IMR-90 (cell line): ENCODE measurements at regions not wholly inside any gene's neighbourhood (a gene's known extent, or its start where the extent isn't known, plus 50 kb on each side); places are given as distances from the start of the nearest gene placed in this dataset.

Source experiments
- ATAC-seq: fragments of 200-7000 bp; cut with Tn5 transposase; 2 replicates; pipeline ENCODE4 v1.9.1; 2020; ENCODE audit warnings: low read depth, mild to moderate bottlenecking, moderate library complexity
- BruUV-seq: library from RNA; stranded (reverse); fragments of 400-500 nt; replicated peaks from 2 replicates; lab custom pipeline; 2021; lab: Mats Ljungman, UMichigan
- CTCF ChIA-PET: fragments of 300-600 bp; formaldehyde crosslinking; extraction: SDS; loops from one replicate; lab custom pipeline; 2021; ENCODE audit warnings: antibody characterized with exemption; lab: Yijun Ruan, JAX
- POLR2A ChIA-PET: fragments of 300-600 bp; sonication (Branson Sonifier 250); formaldehyde crosslinking; loops from one replicate; lab custom pipeline; 2022; ENCODE audit warnings: antibody characterized with exemption; ENCODE audit not compliant: unreplicated experiment; lab: Charles Lee
- DNase-seq: peaks from one replicate; pipeline ENCODE4 v3.0.0; 2013
- H2AFZ ChIP-seq: replicated peaks from 2 replicates; pipeline ENCODE3; 2013; ENCODE audit warnings: low read length, mild to moderate bottlenecking; ENCODE audit not compliant: poor library complexity
- H2AK5ac ChIP-seq: 2 replicates; pipeline ENCODE4 v1.6.1; 2013; ENCODE audit warnings: low read depth, low read length, inconsistent platforms
- H2AK9ac ChIP-seq: replicated peaks from 2 replicates; pipeline ENCODE3; 2013; ENCODE audit warnings: mild to moderate bottlenecking, low read depth, low read length, moderate library complexity; ENCODE audit not compliant: poor library complexity
- H2BK120ac ChIP-seq: 2 replicates; pipeline ENCODE4 v1.6.1; 2013; ENCODE audit warnings: low read depth, low read length, inconsistent platforms
- H2BK15ac ChIP-seq: 3 replicates; pipeline ENCODE4 v1.6.1; 2013; ENCODE audit warnings: low read depth, low read length, inconsistent platforms
- H2BK20ac ChIP-seq: 2 replicates; pipeline ENCODE4 v1.6.1; 2013; ENCODE audit warnings: low read depth, mild to moderate bottlenecking, inconsistent platforms, low read length, moderate library complexity
- H2BK5ac ChIP-seq: 2 replicates; pipeline ENCODE4 v1.6.1; 2013; ENCODE audit warnings: mild to moderate bottlenecking, low read depth, low read length, inconsistent platforms; ENCODE audit not compliant: poor library complexity, severe bottlenecking
- H3K14ac ChIP-seq: replicated peaks from 2 replicates; pipeline ENCODE4 v1.6.1; 2013; ENCODE audit warnings: low read depth, low read length, inconsistent platforms
- H3K18ac ChIP-seq: 2 replicates; pipeline ENCODE4 v1.6.1; 2013; ENCODE audit warnings: low read depth, low read length, control low read depth
- H3K23ac ChIP-seq: 2 replicates; pipeline ENCODE4 v1.6.1; 2013; ENCODE audit warnings: low read depth, low read length, inconsistent platforms
- H3K27ac ChIP-seq: 2 replicates; pipeline ENCODE4 v1.5.1; 2013; ENCODE audit warnings: mild to moderate bottlenecking, control low read depth, low read length; ENCODE audit not compliant: insufficient read depth
- H3K27me3 ChIP-seq: 2 replicates; pipeline ENCODE4 v1.6.1; 2013; ENCODE audit warnings: low read length; ENCODE audit not compliant: control insufficient read depth, insufficient read depth
- H3K36me3 ChIP-seq: 2 replicates; pipeline ENCODE4 v1.6.1; 2013; ENCODE audit warnings: low read length, mixed read lengths; ENCODE audit not compliant: control insufficient read depth, insufficient read depth
- H3K4ac ChIP-seq: 2 replicates; pipeline ENCODE4 v1.6.1; 2013; ENCODE audit warnings: low read depth, low read length, inconsistent platforms
- H3K4me1 ChIP-seq: 2 replicates; pipeline ENCODE4 v1.6.1; 2013; ENCODE audit warnings: low read length, mixed read lengths; ENCODE audit not compliant: control insufficient read depth, insufficient read depth
- H3K4me2 ChIP-seq: 2 replicates; pipeline ENCODE4 v1.6.1; 2013; ENCODE audit warnings: low read depth, mild to moderate bottlenecking, control low read depth, low read length, moderate library complexity
- H3K4me3 ChIP-seq: 2 replicates; pipeline ENCODE4 v1.5.1; 2013; ENCODE audit warnings: low read depth, mild to moderate bottlenecking, control low read depth, low read length, moderate library complexity; ENCODE audit not compliant: insufficient read depth
- H3K56ac ChIP-seq: 2 replicates; pipeline ENCODE4 v1.6.1; 2013; ENCODE audit warnings: low read length, inconsistent platforms; ENCODE audit not compliant: insufficient read depth; ENCODE audit errors: extremely low read depth
- H3K79me1 ChIP-seq, 2 experiments: 2 replicates each; pipeline ENCODE4 v1.6.1; 2013; ENCODE audit warnings: low read length in 2 of 2, inconsistent platforms in 1 of 2, low read depth in 1 of 2
- H3K9ac ChIP-seq: 2 replicates; pipeline ENCODE4 v1.6.1; 2013; ENCODE audit warnings: low read depth, low read length, control low read depth
- H3K9me1 ChIP-seq: 2 replicates; pipeline ENCODE4 v1.6.1; 2013; ENCODE audit warnings: low read length, inconsistent platforms; ENCODE audit not compliant: insufficient read depth
- H3K9me3 ChIP-seq: 2 replicates; pipeline ENCODE4 v1.6.1; 2013; ENCODE audit warnings: low read length; ENCODE audit not compliant: control insufficient read depth, insufficient read depth
- H4K20me1 ChIP-seq: 2 replicates; pipeline ENCODE4 v1.6.1; 2013; ENCODE audit warnings: low read length, inconsistent platforms; ENCODE audit not compliant: insufficient read depth
- H4K5ac ChIP-seq: 2 replicates; pipeline ENCODE4 v1.6.1; 2013; ENCODE audit warnings: mild to moderate bottlenecking, low read depth, low read length, control low read depth
- H4K8ac ChIP-seq, 2 experiments: 2 replicates each; pipeline ENCODE4 v1.6.1; 2013; ENCODE audit warnings: low read depth in 2 of 2, low read length in 2 of 2, control low read depth in 1 of 2, inconsistent platforms in 1 of 2
- H4K91ac ChIP-seq: 2 replicates; pipeline ENCODE4 v1.6.1; 2013; ENCODE audit warnings: low read depth, low read length, inconsistent platforms; ENCODE audit not compliant: insufficient read depth
- CTCF ChIP-seq: conservative IDR thresholded peaks from 2 replicates; pipeline ENCODE4 v1.5.1; 2012; ENCODE audit warnings: mild to moderate bottlenecking, low read depth, low read length, improper control_type of control experiment
- MAZ ChIP-seq: IDR thresholded peaks from 2 replicates; pipeline ENCODE4 v1.6.1; 2012; ENCODE audit warnings: low read depth, mild to moderate bottlenecking, low read length, improper control_type of control experiment, moderate library complexity, borderline replicate concordance
- NFE2L2 ChIP-seq: fragments of 150-350 bp; IDR thresholded peaks from 2 replicates; pipeline ENCODE4 v1.6.1; 2016; ENCODE audit warnings: low read depth, mild to moderate bottlenecking, low read length
- POLR2A ChIP-seq: IDR thresholded peaks from 2 replicates; pipeline ENCODE4 v1.6.1; 2012; ENCODE audit warnings: mild to moderate bottlenecking, low read depth, low read length
- RAD21 ChIP-seq: IDR thresholded peaks from 2 replicates; pipeline ENCODE4 v1.6.1; 2012; ENCODE audit warnings: low read length, improper control_type of control experiment
- WGBS, 2 experiments: methylation state at CpG; one replicate each; pipeline versions ENCODE4 v1.1.5 to v1.1.7; 2013; ENCODE audit warnings: missing lambda C conversion rate in 2 of 2; ENCODE audit not compliant: insufficient read length in 1 of 2; ENCODE audit errors: extremely low coverage in 2 of 2; 5-methylcytosine and 5-hydroxymethylcytosine counted together
- dilution Hi-C: fragments of 300-500 bp; cut with HindIII; formaldehyde crosslinking; loops from one replicate; pipeline ENCODE4 v1.14.3; 2018; ENCODE audit warnings: low sequenced_read_pairs; ENCODE audit not compliant: unreplicated experiment
- in situ Hi-C: fragments of 300-500 bp; cut with MboI; formaldehyde crosslinking; loops from 3 replicates; pipeline ENCODE4 v1.14.3; 2019; ENCODE audit warnings: low sequenced_read_pairs, inconsistent platforms, mixed read lengths
- intact Hi-C: fragments of 100-400 bp; cut with micrococcal nuclease; formaldehyde crosslinking; loops from 2 replicates; pipeline ENCODE4 v1.10.0; 2022
- TF ChIP-seq, protein P1 (sequence below): fragments of 150-350 bp; IDR thresholded peaks from 2 replicates; pipeline ENCODE4 v1.6.1; 2017; ENCODE audit warnings: mild to moderate bottlenecking, antibody characterized with exemption, low read length, low read depth

GRCh38 chr17:13372432-13372831 lies 229.3 kb downstream of the HS3ST3A1 start:
- WGBS, 2 experiments = 87% methylated on average over 3 of the region's 4 CpGs; no CpG with 5 or more reads in 1 of the 2 experiments
- CTCF ChIA-PET = no interaction called here

More at GRCh38 chr17:13372432-13372831, 229.3 kb downstream of the HS3ST3A1 start:
- Histone ChIP-seq H2BK20ac (no peak overlapping the region), H2BK120ac (no peak overlapping the region), H3K4ac (no peak overlapping the region), H3K18ac (no peak overlapping the region), H3K4me2 (no peak overlapping the region), H3K27me3 (no peaks in the 10 kb centered on the region), H2BK15ac (no peak overlapping the region), H2BK5ac (no peak overlapping the region), H2AFZ (no peak overlapping the region), H3K27ac (no peak overlapping the region), H3K9ac (no peak overlapping the region), H3K36me3 (no peaks in the 10 kb centered on the region), H4K8ac (no peak overlapping the region), H3K4me3 (no peak overlapping the region), H3K14ac (no peak overlapping the region), H3K9me3 (no peaks in the 10 kb centered on the region), H2AK5ac (no peak overlapping the region), H4K91ac (no peak overlapping the region), H2AK9ac (no peak overlapping the region), H3K4me1 (no peaks in the 10 kb centered on the region), H3K79me1 (no peaks in the 10 kb centered on the region), H3K56ac (no peak overlapping the region), H4K5ac (no peak overlapping the region), H3K23ac (no peak overlapping the region), H3K9me1 (no peaks in the 10 kb centered on the region), H4K20me1 (no peaks in the 10 kb centered on the region)
- in situ Hi-C loops (no loop called here), dilution Hi-C loops (no loop called here), intact Hi-C loops (no loop called here)
- ATAC-seq (no peak), DNase-seq (no peak)
- TF ChIP-seq MAZ = no peak
- TF ChIP-seq NFE2L2 = no peak
- TF ChIP-seq CTCF = no peak
- no peak for TF ChIP-seq RAD21
- TF ChIP-seq, protein P1, sequence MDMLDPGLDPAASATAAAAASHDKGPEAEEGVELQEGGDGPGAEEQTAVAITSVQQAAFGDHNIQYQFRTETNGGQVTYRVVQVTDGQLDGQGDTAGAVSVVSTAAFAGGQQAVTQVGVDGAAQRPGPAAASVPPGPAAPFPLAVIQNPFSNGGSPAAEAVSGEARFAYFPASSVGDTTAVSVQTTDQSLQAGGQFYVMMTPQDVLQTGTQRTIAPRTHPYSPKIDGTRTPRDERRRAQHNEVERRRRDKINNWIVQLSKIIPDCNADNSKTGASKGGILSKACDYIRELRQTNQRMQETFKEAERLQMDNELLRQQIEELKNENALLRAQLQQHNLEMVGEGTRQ = no peak
- TF ChIP-seq POLR2A = no peak
- POLR2A ChIA-PET = no interaction called here
- BruUV-seq = no TSS peak
